Breast epithelium (tissue), 4 donors: ENCODE measurements at regions not wholly inside any gene's neighbourhood (a gene's known extent, or its start where the extent isn't known, plus 50 kb on each side); places are given as distances from the start of the nearest gene placed in this dataset.

ENCODE experiments used
- DNase-seq, 2 donors: peaks; one replicate each; pipeline ENCODE4 v3.0.0-alpha.2; 2019; ENCODE audit warnings: low spot score in 2 of 2
- H3K27ac ChIP-seq, 2 donors: fragments of 200-600 bp; sonication (generic) in 1 of 2; one replicate each; pipeline ENCODE4 v1.5.1; 2016 to 2019; ENCODE audit warnings: mild to moderate bottlenecking in 1 of 2
- H3K27me3 ChIP-seq, 2 donors: fragments of 200-600 bp; sonication (generic) in 1 of 2; one replicate each; pipeline versions ENCODE4 v1.5.1 to v1.6.0; 2017 to 2019; ENCODE audit warnings: control low read depth in 1 of 2, mild to moderate bottlenecking in 1 of 2
- H3K36me3 ChIP-seq: fragments of 200-600 bp; one replicate; pipeline ENCODE4 v1.5.1; 2019
- H3K4me1 ChIP-seq, 2 donors: fragments of 200-600 bp; sonication (generic); one replicate each; pipeline ENCODE4 v1.5.1; 2016 to 2019; ENCODE audit warnings: control low read depth in 1 of 2
- H3K4me3 ChIP-seq, 3 donors: fragments of 200-600 bp; sonication (generic); 1 replicate in 2 of 3; 2 replicates in 1 of 3; pipeline ENCODE4 v1.5.1; 2016 to 2019; ENCODE audit warnings: mild to moderate bottlenecking in 3 of 3, moderate library complexity in 2 of 3
- H3K9me3 ChIP-seq, 2 donors: fragments of 200-600 bp; sonication (generic) in 1 of 2; one replicate each; pipeline ENCODE4 v1.5.1; 2016 to 2019; ENCODE audit warnings: control low read depth in 1 of 2
- CTCF ChIP-seq, 3 donors: fragments of 450-650 bp; IDR thresholded peaks; one replicate each; pipeline ENCODE4 v1.5.1; 2016 to 2017; ENCODE audit warnings: antibody characterized with exemption in 3 of 3, mild to moderate bottlenecking in 3 of 3, moderate library complexity in 3 of 3
- POLR2A ChIP-seq: fragments of 450-650 bp; IDR thresholded peaks from one replicate; pipeline ENCODE4 v1.6.1; 2016; ENCODE audit warnings: antibody characterized with exemption, mild to moderate bottlenecking, moderate library complexity
- POLR2AphosphoS5 ChIP-seq, 3 donors: sonication (generic); formaldehyde crosslinking; IDR thresholded peaks; one replicate each; pipeline ENCODE4 v1.6.1; 2017; ENCODE audit warnings: antibody characterized with exemption in 3 of 3
- intact Hi-C: fragments of 100-400 bp; cut with DNase I; formaldehyde crosslinking; loops from one replicate; pipeline ENCODE4 v1.15.1; 2023; ENCODE audit warnings: low total_unique reads

GRCh38 chr13:64767054-64767453 is 2463.1 kb downstream of the PCDH9 start:
- no peak for DNase-seq
- Histone ChIP-seq H3K27me3 (no peaks in the 10 kb centered on the region), H3K36me3 (no peaks in the 10 kb centered on the region), H3K4me3 (no peak overlapping the region), H3K4me1 (no peaks in the 10 kb centered on the region), H3K27ac (no peak overlapping the region), H3K9me3 (no peaks in the 10 kb centered on the region)
- intact Hi-C loops, result no loop called here
- no peak for TF ChIP-seq CTCF (IDR thresholded peaks at IDR 0.05)
- no peak for TF ChIP-seq POLR2AphosphoS5 (IDR thresholded peaks at IDR 0.05)
- no peak for TF ChIP-seq POLR2A

GRCh38 chr13:64765636-64766035 is 2464.5 kb downstream of the PCDH9 start:
- Histone ChIP-seq H3K27me3 (no peaks in the 10 kb centered on the region), H3K4me1 (no peaks in the 10 kb centered on the region), H3K4me3 (no peak overlapping the region), H3K27ac (no peak overlapping the region), H3K9me3 (no peaks in the 10 kb centered on the region), H3K36me3 (no peaks in the 10 kb centered on the region)
- DNase-seq, result no peak
- intact Hi-C loops, result no loop called here
- TF ChIP-seq CTCF (IDR thresholded peaks at IDR 0.05), result no peak
- no peak for TF ChIP-seq POLR2AphosphoS5 (IDR thresholded peaks at IDR 0.05)
- no peak for TF ChIP-seq POLR2A

- intact Hi-C loops, result loop anchor here (5.0 kb wide), 1 partner anchor 1999 kb away; no protein-coding TSS in a partner anchor
- H3K9me3 ChIP-seq, result no peaks in the 10 kb centered on the region
- no peak overlapping the region for H3K4me3 ChIP-seq
- H3K36me3 ChIP-seq, result no peaks in the 10 kb centered on the region
- no peaks in the 10 kb centered on the region for H3K27me3 ChIP-seq
- DNase-seq, result no peak
- no peak overlapping the region for H3K27ac ChIP-seq
- no peaks in the 10 kb centered on the region for H3K4me1 ChIP-seq
- no peak for TF ChIP-seq POLR2A
- no peak for TF ChIP-seq POLR2AphosphoS5 (IDR thresholded peaks at IDR 0.05)
- no peak for TF ChIP-seq CTCF (IDR thresholded peaks at IDR 0.05)
Observed at GRCh38 chr13:64758521-64759244, 2471.5 kb downstream of the PCDH9 start.

GRCh38 chr13:64756621-64757020 is 2473.5 kb downstream of the PCDH9 start:
- no peak overlapping the region for H3K4me3 ChIP-seq
- no peak for DNase-seq

More at GRCh38 chr13:64756621-64757020, 2473.5 kb downstream of the PCDH9 start:
- no peak for TF ChIP-seq CTCF (IDR thresholded peaks at IDR 0.05)
- TF ChIP-seq POLR2AphosphoS5 (IDR thresholded peaks at IDR 0.05), result no peak
- TF ChIP-seq POLR2A, result no peak
- intact Hi-C loops, result loop anchor here (5.0 kb wide), 1 partner anchor 2001 kb away; no protein-coding TSS in a partner anchor
- Histone ChIP-seq H3K4me1 (no peaks in the 10 kb centered on the region), H3K27me3 (no peaks in the 10 kb centered on the region), H3K27ac (no peak overlapping the region), H3K36me3 (no peaks in the 10 kb centered on the region), H3K9me3 (no peaks in the 10 kb centered on the region)
